ENCODE measurements at regions not wholly inside any gene's neighbourhood (a gene's known extent, or its start where the extent isn't known, plus 50 kb on each side); places are given as distances from the start of the nearest gene placed in this dataset.
"Not testable (repeated sequence)": the region's sequence is repeated elsewhere in the genome, so short reads cannot be mapped to it uniquely, and the experiment has no call there.

- no peak for DNase-seq
Measured at GRCh38 chr4:173753408-173753807, 223.4 kb upstream of the HAND2 start.

GRCh38 chr4:173752610-173753230 is 222.7 kb upstream of the HAND2 start:
- peak; percentile 27 to 34 for DNase-seq

GRCh38 chr4:173748353-173748752 is 218.3 kb upstream of the HAND2 start:
- no peak for DNase-seq

DNA sequence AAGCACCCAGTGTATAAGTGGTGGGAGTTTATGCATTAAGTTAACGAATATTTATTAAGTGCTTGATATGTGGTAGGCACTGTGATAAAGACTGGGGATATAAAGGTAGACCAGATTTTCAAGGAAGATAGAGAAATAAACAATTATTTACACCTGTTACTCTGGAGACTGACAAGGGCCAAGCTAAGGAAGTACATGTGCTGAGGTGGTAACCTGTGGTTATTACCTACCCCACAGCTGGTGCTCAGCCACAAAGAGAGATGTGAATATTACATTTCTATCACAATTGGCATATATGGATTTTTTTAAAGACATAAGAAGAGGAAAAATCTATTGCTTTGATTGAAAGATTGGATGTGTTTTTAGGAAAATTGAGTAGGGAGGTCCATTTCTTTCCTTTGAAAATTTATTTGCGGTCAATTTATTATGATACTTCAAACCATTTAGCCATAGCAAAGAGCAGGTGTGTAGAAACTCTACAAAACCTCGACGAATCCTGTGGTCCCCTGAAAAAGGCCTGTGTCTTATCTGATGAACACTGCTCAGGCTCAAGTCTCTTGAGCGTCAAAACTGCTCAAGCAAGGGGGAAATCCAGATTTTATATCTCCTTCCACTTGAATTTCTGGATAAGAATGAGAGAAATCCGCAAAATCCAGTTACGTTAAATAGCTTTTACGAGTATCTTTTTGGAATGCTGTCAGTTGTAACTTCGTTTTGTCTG is 217.7 kb upstream of the HAND2 start:
- no peak for DNase-seq

DNA sequence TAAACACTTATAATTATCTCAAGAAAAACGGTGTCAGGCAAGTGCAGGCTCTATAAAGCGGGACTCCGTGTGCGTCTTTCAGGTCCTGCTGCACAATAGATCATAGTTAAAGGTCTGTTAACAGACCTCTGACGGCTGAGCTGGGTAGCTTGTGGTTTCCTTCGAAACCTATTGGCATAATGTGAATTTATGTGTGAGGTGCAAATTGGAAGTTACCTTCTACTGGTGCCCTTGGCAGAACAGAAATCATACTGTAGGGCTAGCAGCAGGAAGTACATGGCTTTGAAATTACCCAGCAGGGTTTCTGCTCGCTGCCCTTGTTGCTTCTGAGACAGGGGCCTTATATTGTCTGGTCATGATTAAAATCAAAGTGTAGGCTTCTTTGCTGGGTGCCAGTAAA is 216.4 kb upstream of the HAND2 start:
- no peak for DNase-seq

GRCh38 chr4:173745765-173746164 is 215.7 kb upstream of the HAND2 start:
- no peak for DNase-seq

DNA sequence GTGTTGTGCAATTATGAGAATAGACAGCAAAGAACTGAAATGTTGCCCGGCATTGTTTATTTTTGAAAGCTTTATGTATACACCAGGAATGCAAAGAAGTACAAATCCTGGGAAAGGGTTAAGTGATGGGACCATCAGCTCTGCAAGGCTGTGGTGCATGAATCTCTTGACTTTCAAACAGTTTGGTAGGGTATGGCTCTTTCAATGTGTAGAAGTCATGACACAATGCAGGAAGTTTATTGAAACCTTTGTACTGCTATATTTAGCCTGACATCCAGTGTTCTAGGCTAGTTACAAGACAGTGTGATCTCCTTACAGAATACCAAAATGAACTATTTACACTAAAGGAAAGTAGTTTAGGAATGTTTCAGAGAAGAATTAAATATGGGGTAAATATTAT is 206.8 kb upstream of the HAND2 start:
- no peak for DNase-seq

DNA sequence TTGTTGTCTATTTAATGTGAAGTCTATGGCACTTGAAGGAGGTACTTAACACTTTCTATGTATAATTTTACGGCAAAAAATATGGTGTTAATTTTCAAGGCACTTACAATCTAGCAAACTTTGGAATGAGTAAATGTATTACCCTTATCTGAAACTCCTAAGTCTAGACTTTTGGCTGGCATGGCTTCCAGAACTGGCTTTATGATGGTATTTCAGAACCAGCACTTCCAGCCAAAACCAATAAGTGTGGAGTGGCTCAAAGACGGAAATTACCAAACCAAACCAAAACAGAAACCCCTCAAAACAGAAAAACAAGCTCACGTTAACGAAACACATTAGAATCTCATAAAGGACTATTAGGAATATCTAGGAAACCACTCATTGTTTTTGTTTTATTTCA is 205.6 kb upstream of the HAND2 start:
- no peak for DNase-seq

DNA sequence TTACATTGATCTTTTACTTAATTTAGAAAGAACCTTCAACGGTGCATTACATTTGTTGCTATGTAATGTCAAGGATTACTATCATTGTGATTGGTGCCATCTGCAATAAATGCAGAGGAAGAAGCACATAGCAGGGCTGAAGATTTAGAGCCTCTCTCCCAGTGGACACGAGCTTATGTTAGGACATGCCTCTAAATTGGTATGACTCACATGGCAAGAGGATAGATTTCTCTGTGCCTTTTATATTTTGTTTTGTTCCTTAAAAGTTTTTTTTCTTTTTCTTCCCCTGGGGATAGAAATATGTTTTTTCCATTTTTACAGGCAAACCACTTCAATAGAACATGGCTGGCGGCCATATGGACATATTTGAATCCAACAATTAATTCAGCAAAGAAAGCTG is 205.0 kb upstream of the HAND2 start:
- no peak for DNase-seq

DNA sequence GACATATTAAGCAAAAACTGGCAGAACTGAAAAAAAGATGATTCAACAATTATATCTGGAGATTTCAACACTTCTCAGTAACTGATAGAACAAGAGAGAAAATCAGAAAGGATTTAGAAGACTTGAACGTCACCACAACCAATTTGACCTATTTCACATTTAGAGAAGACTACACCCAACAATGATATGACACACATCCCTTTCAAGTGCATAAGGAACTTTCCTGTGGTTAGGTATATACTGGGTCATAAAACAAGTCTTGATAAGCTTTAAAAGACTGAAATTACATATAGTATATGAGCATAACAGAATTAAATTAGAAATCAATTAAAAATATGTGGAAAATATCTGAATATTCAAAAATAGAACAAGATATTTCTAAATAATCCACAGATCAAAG is 201.2 kb upstream of the HAND2 start:
- no peak for DNase-seq

- no peak for DNase-seq
Measured at GRCh38 chr4:173722075-173722474, 192.0 kb upstream of the HAND2 start.

DNA sequence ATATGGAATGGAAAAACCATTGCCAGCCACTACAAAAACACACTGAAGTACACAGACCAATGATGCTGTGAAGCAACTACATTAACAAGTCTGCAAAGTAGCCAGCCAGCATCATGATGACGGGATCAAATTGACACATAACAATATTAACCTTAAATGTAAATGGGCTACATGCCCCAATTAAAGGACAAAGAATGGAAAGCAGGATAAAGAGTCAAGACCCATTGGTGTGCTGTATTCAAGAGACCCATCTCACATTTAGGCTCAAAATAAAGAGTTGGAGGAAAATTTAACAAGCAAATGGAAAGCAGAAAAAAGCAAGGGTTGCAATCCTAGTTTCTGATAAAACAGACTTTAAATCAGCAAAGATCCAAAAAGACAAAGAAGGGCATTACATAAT is 188.5 kb upstream of the HAND2 start:
- DNase-seq: not testable (repeated sequence)

GRCh38 chr4:173717581-173717980 is 187.6 kb upstream of the HAND2 start:
- no peak for DNase-seq

- DNase-seq: no peak
Measured at GRCh38 chr4:173714456-173714855, 184.4 kb upstream of the HAND2 start.

- DNase-seq: no peak
Measured at GRCh38 chr4:173713026-173713425, 183.0 kb upstream of the HAND2 start.

DNA sequence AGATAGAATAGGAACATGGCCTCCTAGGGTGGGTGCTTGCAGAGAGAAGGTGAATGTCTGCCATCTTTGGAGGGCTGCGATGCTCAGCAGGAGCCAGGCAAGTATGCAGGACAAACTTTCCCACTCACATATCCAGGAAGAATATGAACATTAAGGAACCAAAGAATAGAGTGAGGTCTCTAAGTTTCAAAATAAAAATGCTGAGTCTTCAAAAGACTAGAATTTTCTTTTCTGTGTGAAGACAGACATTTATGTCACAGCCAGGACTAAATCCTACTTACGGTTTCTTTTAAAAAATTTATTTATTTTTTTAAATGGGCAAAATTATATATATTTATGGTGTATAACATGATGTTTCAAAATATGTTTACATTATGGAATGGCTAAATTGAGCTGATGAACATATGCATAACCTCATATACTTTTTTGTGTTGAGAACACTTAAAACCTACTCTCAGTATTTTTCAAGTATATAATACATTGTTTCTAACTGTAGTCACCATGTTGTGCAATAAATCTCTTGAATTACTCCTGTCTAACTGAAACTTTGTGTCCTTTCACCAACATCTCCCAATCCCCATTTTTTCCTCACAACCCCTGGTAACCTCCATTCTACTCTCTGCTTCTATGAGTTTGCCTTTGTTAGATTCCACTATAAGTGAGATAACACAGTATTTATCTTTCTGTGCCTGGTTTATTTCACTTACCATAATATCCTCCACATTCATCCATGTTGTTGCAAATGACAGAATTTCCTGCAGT is 177.8 kb upstream of the HAND2 start:
- DNase-seq: no peak

- no peak for DNase-seq
Measured at GRCh38 chr4:173704201-173704600, 174.2 kb upstream of the HAND2 start.

GRCh38 chr4:173703021-173703420 is 173.0 kb upstream of the HAND2 start:
- DNase-seq: no peak

GRCh38 chr4:173700650-173701049 is 170.6 kb upstream of the HAND2 start:
- no peak for DNase-seq

- DNase-seq: no peak
Measured at GRCh38 chr4:173699841-173700475, 169.9 kb upstream of the HAND2 start.

DNA sequence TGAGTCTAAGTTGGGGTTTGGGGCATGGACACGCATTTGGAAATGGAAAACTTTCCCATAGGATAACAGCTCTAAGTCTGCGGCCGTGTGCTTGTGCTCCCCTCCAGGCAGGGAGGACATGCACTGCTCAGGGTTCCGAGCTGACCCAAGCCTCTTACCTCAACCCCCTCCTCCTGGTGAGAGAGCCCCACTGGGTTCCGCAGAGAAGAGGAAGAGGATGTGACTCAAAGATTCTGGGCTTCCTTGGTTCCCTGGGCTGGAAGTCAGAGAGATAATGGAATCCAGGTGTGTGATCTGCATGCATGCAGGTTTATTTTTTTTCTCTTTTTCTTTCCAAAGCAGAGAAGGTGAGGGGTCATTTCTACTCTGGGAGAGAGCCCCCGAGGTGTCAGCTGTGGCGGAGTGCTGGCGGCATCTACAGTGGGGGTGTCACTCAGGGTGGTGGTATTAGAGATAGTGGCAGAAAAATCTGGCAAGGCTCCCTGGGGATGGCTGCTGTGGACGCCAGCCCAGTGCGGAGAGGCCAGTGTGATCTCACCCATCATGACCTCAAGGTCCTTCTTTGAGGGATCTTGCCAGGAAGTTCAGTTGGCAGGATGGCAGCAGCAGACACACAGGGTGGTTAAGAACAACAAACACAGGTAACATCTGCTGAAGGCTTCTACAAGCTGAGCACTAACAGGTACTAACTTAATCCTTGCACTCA is 168.7 kb upstream of the HAND2 start:
- no peak for DNase-seq

DNA sequence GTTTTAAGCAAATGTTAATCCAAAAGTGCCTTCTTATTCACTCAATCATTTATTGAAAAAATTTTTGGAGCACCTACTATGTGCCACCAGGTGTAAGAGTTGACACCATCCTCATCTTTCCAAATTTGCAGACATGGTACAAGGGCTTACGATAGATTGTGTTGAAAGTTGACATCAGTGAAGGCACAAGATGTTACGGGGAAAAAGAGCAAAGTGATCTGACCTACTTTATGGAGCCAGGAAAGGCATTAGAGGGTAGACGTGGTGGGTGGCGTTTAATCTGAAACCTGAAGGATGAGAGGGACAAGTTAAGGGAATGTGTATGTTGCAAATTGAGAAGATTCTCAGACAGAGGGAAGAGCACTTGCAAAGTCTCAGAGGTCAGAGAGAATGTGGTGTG is 167.8 kb upstream of the HAND2 start:
- no peak for DNase-seq

DNA sequence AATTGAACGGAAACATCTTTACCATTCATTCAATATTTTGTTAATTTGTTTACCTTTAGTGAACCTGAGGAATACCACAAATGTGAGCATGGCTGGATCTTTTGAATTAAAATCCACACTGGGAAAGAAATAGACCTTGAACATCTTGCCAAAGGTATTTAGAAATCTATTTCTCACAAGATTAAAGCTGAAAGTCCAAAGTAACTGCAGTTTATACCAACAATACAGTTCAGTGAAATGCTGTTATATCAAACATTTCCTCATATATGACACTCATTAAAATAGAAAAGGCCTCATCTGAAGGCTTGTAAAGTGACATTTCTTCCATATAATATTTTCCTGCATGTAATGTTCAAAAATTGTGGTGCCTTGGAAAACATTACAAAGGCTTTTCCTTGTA is 166.5 kb upstream of the HAND2 start:
- no peak for DNase-seq

All from activated T-cell treated with anti-CD3 and anti-CD28 coated beads, Interleukin-2, amount 50 U/mL, for 48 hours (primary cell).